DOHH2 (cell line): ENCODE measurements at regions not wholly inside any gene's neighbourhood (a gene's known extent, or its start where the extent isn't known, plus 50 kb on each side); places are given as distances from the start of the nearest gene placed in this dataset.

Source experiments
- H3F3A ChIP-seq: fragments of 200-600 bp; sonication (generic), shearing (Covaris generic); 2 replicates; pipeline ENCODE4 v1.6.0; 2016; ENCODE audit warnings: antibody characterized with exemption, mild to moderate bottlenecking; ENCODE audit not compliant: control insufficient read depth, insufficient read depth
- H3K27ac ChIP-seq: fragments of 200-600 bp; sonication (generic); 2 replicates; pipeline ENCODE4 v1.5.1; 2014; ENCODE audit warnings: low read depth, mild to moderate bottlenecking, low read length, moderate library complexity
- H3K27me3 ChIP-seq: fragments of 200-600 bp; sonication (generic); 2 replicates; pipeline ENCODE4 v1.6.1; 2014; ENCODE audit warnings: mild to moderate bottlenecking, low read length, mixed read lengths; ENCODE audit not compliant: control insufficient read depth
- H3K36me3 ChIP-seq: fragments of 200-600 bp; sonication (generic); 2 replicates; pipeline ENCODE4 v1.6.1; 2014; ENCODE audit warnings: mild to moderate bottlenecking, low read length, moderate library complexity, mixed read lengths; ENCODE audit not compliant: control insufficient read depth
- H3K4me1 ChIP-seq: fragments of 200-600 bp; sonication (generic); 2 replicates; pipeline ENCODE4 v1.6.1; 2014; ENCODE audit warnings: mild to moderate bottlenecking, low read length, mixed read lengths; ENCODE audit not compliant: control insufficient read depth
- H3K4me2 ChIP-seq: fragments of 200-600 bp; sonication (generic); 2 replicates; pipeline ENCODE4 v1.6.0; 2014; ENCODE audit warnings: mild to moderate bottlenecking, low read length, moderate library complexity
- H3K4me3 ChIP-seq: fragments of 200-600 bp; sonication (generic); 2 replicates; pipeline ENCODE4 v1.5.1; 2014; ENCODE audit warnings: mild to moderate bottlenecking, low read length, mixed read lengths
- H3K79me2 ChIP-seq: fragments of 200-600 bp; sonication (generic); 2 replicates; pipeline ENCODE4 v1.6.1; 2014; ENCODE audit warnings: mild to moderate bottlenecking, low read length, mixed read lengths; ENCODE audit not compliant: control insufficient read depth
- H3K9me2 ChIP-seq: fragments of 200-600 bp; sonication (generic); replicated peaks from 2 replicates; pipeline ENCODE4 v1.6.1; 2014; ENCODE audit warnings: mild to moderate bottlenecking, low read length, mixed read lengths; ENCODE audit not compliant: control insufficient read depth
- H3K9me3 ChIP-seq: fragments of 200-600 bp; sonication (generic); 2 replicates; pipeline ENCODE4 v1.6.1; 2014; ENCODE audit warnings: antibody characterized with exemption, low read length, mixed read lengths; ENCODE audit not compliant: control insufficient read depth, insufficient read depth
- H4K20me1 ChIP-seq: fragments of 200-600 bp; sonication (generic); 2 replicates; pipeline ENCODE4 v1.6.0; 2014; ENCODE audit warnings: low read depth, mild to moderate bottlenecking, antibody characterized with exemption, low read length, moderate library complexity; ENCODE audit not compliant: control insufficient read depth, insufficient read depth
- CTCF ChIP-seq: fragments of 200-600 bp; sonication (generic); IDR thresholded peaks from one replicate; pipeline ENCODE4 v1.5.1; 2014; ENCODE audit warnings: antibody characterized with exemption, mild to moderate bottlenecking, low read depth, low read length; ENCODE audit not compliant: poor library complexity, severe bottlenecking
- EZH2phosphoT487 ChIP-seq: fragments of 200-600 bp; sonication (generic); IDR thresholded peaks from 2 replicates; pipeline ENCODE4 v1.6.1; 2017; ENCODE audit warnings: borderline replicate concordance, mild to moderate bottlenecking, antibody characterized with exemption, low read length, moderate library complexity, mixed read lengths

GRCh38 chr6:147666255-147666654 lies 157.8 kb downstream of the SAMD5 start:
- Histone ChIP-seq H3K4me2 (no peak overlapping the region), H3K4me3 (no peak overlapping the region), H4K20me1 (no peaks in the 10 kb centered on the region), H3K36me3 (no peaks in the 10 kb centered on the region), H3K9me3 (no peaks in the 10 kb centered on the region), H3K4me1 (no peaks in the 10 kb centered on the region), H3K27ac (no peak overlapping the region), H3F3A (no peaks in the 10 kb centered on the region), H3K9me2 (no peaks in the 10 kb centered on the region), H3K79me2 (no peaks in the 10 kb centered on the region), H3K27me3 (no peaks in the 10 kb centered on the region)
- no peak for TF ChIP-seq CTCF
- TF ChIP-seq EZH2phosphoT487 = no peak

- H4K20me1 ChIP-seq = no peaks in the 10 kb centered on the region
- no peak overlapping the region for H3K4me2 ChIP-seq
- no peaks in the 10 kb centered on the region for H3K4me1 ChIP-seq
- H3K27ac ChIP-seq = no peak overlapping the region
- no peak overlapping the region for H3K4me3 ChIP-seq
- H3F3A ChIP-seq = no peaks in the 10 kb centered on the region
- TF ChIP-seq EZH2phosphoT487 = no peak
- TF ChIP-seq CTCF = no peak
- H3K79me2 ChIP-seq = no peaks in the 10 kb centered on the region
- no peaks in the 10 kb centered on the region for H3K36me3 ChIP-seq
- no peaks in the 10 kb centered on the region for H3K9me3 ChIP-seq
- no peaks in the 10 kb centered on the region for H3K9me2 ChIP-seq
- H3K27me3 ChIP-seq = no peaks in the 10 kb centered on the region
These were observed 158.6 kb downstream of the SAMD5 start for GRCh38 chr6:147667082-147667481.

- TF ChIP-seq EZH2phosphoT487 (no peak), CTCF (no peak)
- Histone ChIP-seq H3K27ac (no peak overlapping the region), H3K9me2 (no peaks in the 10 kb centered on the region), H3K4me1 (no peaks in the 10 kb centered on the region), H3K4me3 (no peak overlapping the region), H3K79me2 (no peaks in the 10 kb centered on the region), H4K20me1 (no peaks in the 10 kb centered on the region), H3K9me3 (no peaks in the 10 kb centered on the region), H3K27me3 (no peaks in the 10 kb centered on the region), H3F3A (no peaks in the 10 kb centered on the region), H3K4me2 (no peak overlapping the region), H3K36me3 (no peaks in the 10 kb centered on the region)
These were observed 165.6 kb downstream of the SAMD5 start for GRCh38 chr6:147674099-147674498.

GRCh38 chr6:147674794-147675193 lies 166.3 kb downstream of the SAMD5 start:
- Histone ChIP-seq H3K4me3 (no peak overlapping the region), H3K9me2 (no peaks in the 10 kb centered on the region), H3K27me3 (no peaks in the 10 kb centered on the region), H3K9me3 (no peaks in the 10 kb centered on the region), H3F3A (no peaks in the 10 kb centered on the region), H4K20me1 (no peaks in the 10 kb centered on the region), H3K4me2 (no peak overlapping the region), H3K27ac (no peak overlapping the region), H3K79me2 (no peaks in the 10 kb centered on the region), H3K4me1 (no peaks in the 10 kb centered on the region), H3K36me3 (no peaks in the 10 kb centered on the region)
- TF ChIP-seq CTCF = no peak
- TF ChIP-seq EZH2phosphoT487 = no peak
